HEK293 (cell line): ENCODE measurements at regions not wholly inside any gene's neighbourhood (a gene's known extent, or its start where the extent isn't known, plus 50 kb on each side); places are given as distances from the start of the nearest gene placed in this dataset.

ENCODE experiments used
- CTCF ChIA-PET: fragments of 350-600 bp; formaldehyde crosslinking; extraction: SDS; loops from one replicate; lab custom pipeline; 2021; ENCODE audit warnings: antibody characterized with exemption; lab: Yijun Ruan, JAX
- POLR2A ChIA-PET: fragments of 300-600 bp; formaldehyde crosslinking; extraction: SDS; loops from one replicate; lab custom pipeline; 2020; ENCODE audit warnings: antibody characterized with exemption, inconsistent platforms; lab: Yijun Ruan, JAX
- H3K27ac ChIP-seq: fragments of 200-500 bp; sonication (Bioruptor generic); 2 replicates; pipeline ENCODE4 v1.5.1; 2014; ENCODE audit warnings: low read depth, low read length, control low read depth, inconsistent platforms; ENCODE audit errors: extremely low read depth
- H3K36me3 ChIP-seq, 2 experiments: fragments of 200-500 bp in 1 of 2; sonication (Bioruptor generic) in 1 of 2; 1 replicate in 1 of 2; 2 replicates in 1 of 2; pipeline ENCODE4 v1.5.1; 2014 to 2017; ENCODE audit warnings: inconsistent platforms in 2 of 2, low read length in 2 of 2; ENCODE audit not compliant: control insufficient read depth in 2 of 2, insufficient read depth in 1 of 2
- H3K4me1 ChIP-seq: fragments of 200-500 bp; sonication (Bioruptor generic); 2 replicates; pipeline ENCODE4 v1.5.1; 2014; ENCODE audit warnings: mild to moderate bottlenecking, low read length, inconsistent platforms; ENCODE audit not compliant: control insufficient read depth, insufficient read depth
- H3K4me3 ChIP-seq: 2 replicates; pipeline ENCODE4 v1.5.1; 2011; ENCODE audit warnings: low read depth, mild to moderate bottlenecking, control low read depth, low read length, moderate library complexity
- H3K9me3 ChIP-seq: fragments of 200-500 bp; sonication (Bioruptor generic); 2 replicates; pipeline ENCODE4 v1.5.1; 2014; ENCODE audit warnings: low read depth, low read length, inconsistent platforms; ENCODE audit not compliant: control insufficient read depth, insufficient read depth
- EGR2 ChIP-seq: fragments of 450-650 bp; formaldehyde crosslinking; IDR thresholded peaks from 2 replicates; pipeline ENCODE4 v1.5.1; 2016; ENCODE audit warnings: low read depth, missing biosample characterization, missing genetic modification characterization
- FEZF1 ChIP-seq: fragments of 450-650 bp; formaldehyde crosslinking; IDR thresholded peaks from 2 replicates; pipeline ENCODE4 v1.5.1; 2016; ENCODE audit warnings: missing biosample characterization, missing genetic modification characterization
- HOXA7 ChIP-seq: sonication (generic); formaldehyde crosslinking; IDR thresholded peaks from 2 replicates; pipeline ENCODE4 v1.8.1; 2022; ENCODE audit warnings: missing genetic modification reagents, borderline replicate concordance
- PRDM1 ChIP-seq: fragments of 450-650 bp; formaldehyde crosslinking; IDR thresholded peaks from 2 replicates; pipeline ENCODE4; 2016; ENCODE audit warnings: missing biosample characterization, missing genetic modification characterization
- TRIM28 ChIP-seq: IDR thresholded peaks from 2 replicates; pipeline ENCODE4 v1.6.1; 2011; ENCODE audit warnings: low read length, control low read depth, borderline replicate concordance
- ZBTB48 ChIP-seq: fragments of 450-650 bp; formaldehyde crosslinking; IDR thresholded peaks from 2 replicates; pipeline ENCODE4 v1.5.1; 2016; ENCODE audit warnings: missing biosample characterization, missing genetic modification characterization
- ZFHX2 ChIP-seq: fragments of 450-650 bp; formaldehyde crosslinking; conservative IDR thresholded peaks from 2 replicates; pipeline ENCODE4 v1.5.1; 2016; ENCODE audit warnings: missing biosample characterization, missing genetic modification characterization
- ZNF132 ChIP-seq: fragments of 450-650 bp; formaldehyde crosslinking; IDR thresholded peaks from 2 replicates; pipeline ENCODE4 v1.5.1; 2017; ENCODE audit warnings: missing biosample characterization, missing genetic modification characterization, borderline replicate concordance
- ZNF133 ChIP-seq: fragments of 450-650 bp; formaldehyde crosslinking; IDR thresholded peaks from 2 replicates; pipeline ENCODE4 v1.5.1; 2016; ENCODE audit warnings: missing biosample characterization, missing genetic modification characterization
- ZNF157 ChIP-seq: fragments of 450-650 bp; formaldehyde crosslinking; IDR thresholded peaks from 2 replicates; pipeline ENCODE4 v1.5.1; 2016; ENCODE audit warnings: missing biosample characterization, missing genetic modification characterization
- ZNF23 ChIP-seq: fragments of 450-650 bp; formaldehyde crosslinking; IDR thresholded peaks from 2 replicates; pipeline ENCODE4 v1.5.1; 2016; ENCODE audit warnings: missing biosample characterization, missing genetic modification characterization, borderline replicate concordance
- ZNF248 ChIP-seq: fragments of 450-650 bp; formaldehyde crosslinking; IDR thresholded peaks from 2 replicates; pipeline ENCODE4 v1.5.1; 2017; ENCODE audit warnings: missing biosample characterization, missing genetic modification characterization
- ZNF311 ChIP-seq: fragments of 450-650 bp; formaldehyde crosslinking; IDR thresholded peaks from 2 replicates; pipeline ENCODE4 v1.5.1; 2017; ENCODE audit warnings: missing biosample characterization, missing genetic modification characterization, borderline replicate concordance
- ZNF514 ChIP-seq: fragments of 450-650 bp; formaldehyde crosslinking; IDR thresholded peaks from 2 replicates; pipeline ENCODE4 v1.5.1; 2016; ENCODE audit warnings: missing biosample characterization, missing genetic modification characterization
- ZNF521 ChIP-seq: fragments of 450-650 bp; formaldehyde crosslinking; IDR thresholded peaks from 2 replicates; pipeline ENCODE4 v1.5.1; 2017; ENCODE audit warnings: missing biosample characterization, mild to moderate bottlenecking, missing genetic modification characterization
- ZNF530 ChIP-seq: fragments of 450-650 bp; formaldehyde crosslinking; IDR thresholded peaks from 2 replicates; pipeline ENCODE4 v1.5.1; 2016; ENCODE audit warnings: low read depth, missing biosample characterization, missing genetic modification characterization
- ZNF571 ChIP-seq: fragments of 450-650 bp; formaldehyde crosslinking; IDR thresholded peaks from 2 replicates; pipeline ENCODE4 v1.5.0; 2017; ENCODE audit warnings: missing biosample characterization, missing genetic modification characterization
- ZNF621 ChIP-seq: fragments of 450-650 bp; formaldehyde crosslinking; IDR thresholded peaks from 2 replicates; pipeline ENCODE4 v1.5.1; 2017; ENCODE audit warnings: missing biosample characterization, missing genetic modification characterization
- ZNF626 ChIP-seq: fragments of 450-650 bp; sonication (Bioruptor Pico); formaldehyde crosslinking; IDR thresholded peaks from 2 replicates; pipeline ENCODE4 v1.5.1; 2018; ENCODE audit warnings: missing biosample characterization, missing genetic modification characterization, inconsistent platforms
- ZNF654 ChIP-seq: fragments of 450-650 bp; formaldehyde crosslinking; IDR thresholded peaks from 2 replicates; pipeline ENCODE4 v1.5.1; 2016; ENCODE audit warnings: low read depth, missing biosample characterization, missing genetic modification characterization
- ZNF701 ChIP-seq: fragments of 450-650 bp; formaldehyde crosslinking; IDR thresholded peaks from 2 replicates; pipeline ENCODE4 v1.5.1; 2016; ENCODE audit warnings: missing biosample characterization, missing genetic modification characterization
- ZNF776 ChIP-seq: fragments of 450-650 bp; formaldehyde crosslinking; IDR thresholded peaks from 2 replicates; pipeline ENCODE4 v1.5.0; 2017; ENCODE audit warnings: missing biosample characterization, missing genetic modification characterization, borderline replicate concordance
- ZNF785 ChIP-seq: fragments of 450-650 bp; formaldehyde crosslinking; IDR thresholded peaks from 2 replicates; pipeline ENCODE4 v1.5.1; 2016; ENCODE audit warnings: missing biosample characterization, missing genetic modification characterization
- TF ChIP-seq, protein P1 (sequence below): fragments of 450-650 bp; formaldehyde crosslinking; IDR thresholded peaks from 2 replicates; pipeline ENCODE4 v1.5.1; 2017; ENCODE audit warnings: missing biosample characterization, missing genetic modification characterization
- TF ChIP-seq, protein P2 (sequence below): fragments of 450-650 bp; formaldehyde crosslinking; IDR thresholded peaks from 2 replicates; pipeline ENCODE4 v1.5.1; 2016; ENCODE audit warnings: missing biosample characterization, missing genetic modification characterization
- TF ChIP-seq, protein P3 (sequence below): fragments of 450-650 bp; formaldehyde crosslinking; IDR thresholded peaks from 2 replicates; pipeline ENCODE4 v1.5.1; 2016; ENCODE audit warnings: missing biosample characterization, missing genetic modification characterization, borderline replicate concordance

DNA sequence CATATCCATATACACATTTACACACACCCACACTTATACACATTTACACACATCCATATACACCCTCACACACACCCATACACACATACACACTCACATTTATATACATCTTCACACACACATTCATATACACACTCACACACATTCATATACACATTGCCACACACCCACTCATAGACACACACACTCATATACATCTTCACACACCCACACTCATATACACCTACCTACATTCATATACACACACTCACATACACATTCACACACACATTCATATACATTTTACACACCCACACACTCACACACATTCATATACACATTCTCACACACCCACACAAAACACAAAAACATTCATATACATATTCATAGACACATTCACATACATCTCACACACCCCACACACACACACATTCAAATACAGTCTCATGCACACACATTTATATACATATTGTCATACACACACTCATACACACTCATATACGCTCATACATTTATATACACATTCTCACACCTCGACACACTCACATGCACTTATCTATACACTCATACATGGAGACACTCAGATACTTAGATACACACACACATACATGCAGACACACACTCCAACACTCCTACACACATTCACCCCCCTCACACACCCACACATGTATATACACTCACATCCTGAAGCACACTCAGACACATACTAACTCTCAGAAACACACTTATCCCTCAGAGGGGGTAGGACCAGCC is 82.1 kb downstream of the MRPL14 start:
- CTCF ChIA-PET, result no interaction called here
- Histone ChIP-seq H3K36me3 (no peaks in the 10 kb centered on the region), H3K27ac (no peak overlapping the region), H3K4me3 (no peak overlapping the region), H3K4me1 (peaks cover 7% of the 10 kb centered on the region; the same call in 1 of the 2 replicates), H3K9me3 (no peaks in the 10 kb centered on the region)
- POLR2A ChIA-PET, result no interaction called here
- TF ChIP-seq ZNF311 (tag by site-specific recombination) (0 out of 2 replicates have a peak, but pooled peaks have one; percentile 29), EGR2 (tag by site-specific recombination) (peak; percentile 96), ZNF133 (tag by site-specific recombination) (no peak), ZNF514 (tag by site-specific recombination) (0 out of 2 replicates have a peak, but pooled peaks have one; percentile 10), ZNF521 (tag by site-specific recombination) (no peak), TRIM28 (no peak), ZNF701 (tag by site-specific recombination) (no peak), ZNF157 (tag by site-specific recombination) (0 out of 2 replicates have a peak, but pooled peaks have one; percentile 27), ZBTB48 (tag by site-specific recombination) (0 out of 2 replicates have a peak, but pooled peaks have one; percentile 14), ZNF248 (tag by site-specific recombination) (no peak), ZNF23 (tag by site-specific recombination) (peak; percentile 36; the same call in 1 of the 2 replicates), HOXA7 (CRISPR knock-in tag) (no peak), ZNF785 (tag by site-specific recombination) (peak; percentile 53; the same call in 1 of the 2 replicates), PRDM1 (tag by site-specific recombination) (no peak), FEZF1 (no peak), ZNF626 (tag by site-specific recombination) (no peak), ZNF132 (tag by site-specific recombination) (no peak), ZNF530 (tag by site-specific recombination) (0 out of 2 replicates have a peak, but pooled peaks have one; percentile 13), ZFHX2 (peak; percentile 98), ZNF776 (tag by site-specific recombination) (0 out of 2 replicates have a peak, but pooled peaks have one; percentile 44), ZNF654 (no peak), ZNF571 (tag by site-specific recombination) (0 out of 2 replicates have a peak, but pooled peaks have one; percentile 40), ZNF621 (tag by site-specific recombination) (no peak)
- TF ChIP-seq, protein P1, sequence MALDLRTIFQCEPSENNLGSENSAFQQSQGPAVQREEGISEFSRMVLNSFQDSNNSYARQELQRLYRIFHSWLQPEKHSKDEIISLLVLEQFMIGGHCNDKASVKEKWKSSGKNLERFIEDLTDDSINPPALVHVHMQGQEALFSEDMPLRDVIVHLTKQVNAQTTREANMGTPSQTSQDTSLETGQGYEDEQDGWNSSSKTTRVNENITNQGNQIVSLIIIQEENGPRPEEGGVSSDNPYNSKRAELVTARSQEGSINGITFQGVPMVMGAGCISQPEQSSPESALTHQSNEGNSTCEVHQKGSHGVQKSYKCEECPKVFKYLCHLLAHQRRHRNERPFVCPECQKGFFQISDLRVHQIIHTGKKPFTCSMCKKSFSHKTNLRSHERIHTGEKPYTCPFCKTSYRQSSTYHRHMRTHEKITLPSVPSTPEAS (tag by site-specific recombination), result peak; percentile 61; the same call in 1 of the 2 replicates
- TF ChIP-seq, protein P2, sequence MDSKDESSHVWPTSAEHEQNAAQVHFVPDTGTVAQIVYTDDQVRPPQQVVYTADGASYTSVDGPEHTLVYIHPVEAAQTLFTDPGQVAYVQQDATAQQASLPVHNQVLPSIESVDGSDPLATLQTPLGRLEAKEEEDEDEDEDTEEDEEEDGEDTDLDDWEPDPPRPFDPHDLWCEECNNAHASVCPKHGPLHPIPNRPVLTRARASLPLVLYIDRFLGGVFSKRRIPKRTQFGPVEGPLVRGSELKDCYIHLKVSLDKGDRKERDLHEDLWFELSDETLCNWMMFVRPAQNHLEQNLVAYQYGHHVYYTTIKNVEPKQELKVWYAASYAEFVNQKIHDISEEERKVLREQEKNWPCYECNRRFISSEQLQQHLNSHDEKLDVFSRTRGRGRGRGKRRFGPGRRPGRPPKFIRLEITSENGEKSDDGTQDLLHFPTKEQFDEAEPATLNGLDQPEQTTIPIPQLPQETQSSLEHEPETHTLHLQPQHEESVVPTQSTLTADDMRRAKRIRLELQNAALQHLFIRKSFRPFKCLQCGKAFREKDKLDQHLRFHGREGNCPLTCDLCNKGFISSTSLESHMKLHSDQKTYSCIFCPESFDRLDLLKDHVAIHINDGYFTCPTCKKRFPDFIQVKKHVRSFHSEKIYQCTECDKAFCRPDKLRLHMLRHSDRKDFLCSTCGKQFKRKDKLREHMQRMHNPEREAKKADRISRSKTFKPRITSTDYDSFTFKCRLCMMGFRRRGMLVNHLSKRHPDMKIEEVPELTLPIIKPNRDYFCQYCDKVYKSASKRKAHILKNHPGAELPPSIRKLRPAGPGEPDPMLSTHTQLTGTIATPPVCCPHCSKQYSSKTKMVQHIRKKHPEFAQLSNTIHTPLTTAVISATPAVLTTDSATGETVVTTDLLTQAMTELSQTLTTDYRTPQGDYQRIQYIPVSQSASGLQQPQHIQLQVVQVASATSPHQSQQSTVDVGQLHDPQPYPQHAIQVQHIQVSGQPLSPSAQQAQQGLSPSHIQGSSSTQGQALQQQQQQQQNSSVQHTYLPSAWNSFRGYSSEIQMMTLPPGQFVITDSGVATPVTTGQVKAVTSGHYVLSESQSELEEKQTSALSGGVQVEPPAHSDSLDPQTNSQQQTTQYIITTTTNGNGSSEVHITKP, result no peak
- TF ChIP-seq, protein P3, sequence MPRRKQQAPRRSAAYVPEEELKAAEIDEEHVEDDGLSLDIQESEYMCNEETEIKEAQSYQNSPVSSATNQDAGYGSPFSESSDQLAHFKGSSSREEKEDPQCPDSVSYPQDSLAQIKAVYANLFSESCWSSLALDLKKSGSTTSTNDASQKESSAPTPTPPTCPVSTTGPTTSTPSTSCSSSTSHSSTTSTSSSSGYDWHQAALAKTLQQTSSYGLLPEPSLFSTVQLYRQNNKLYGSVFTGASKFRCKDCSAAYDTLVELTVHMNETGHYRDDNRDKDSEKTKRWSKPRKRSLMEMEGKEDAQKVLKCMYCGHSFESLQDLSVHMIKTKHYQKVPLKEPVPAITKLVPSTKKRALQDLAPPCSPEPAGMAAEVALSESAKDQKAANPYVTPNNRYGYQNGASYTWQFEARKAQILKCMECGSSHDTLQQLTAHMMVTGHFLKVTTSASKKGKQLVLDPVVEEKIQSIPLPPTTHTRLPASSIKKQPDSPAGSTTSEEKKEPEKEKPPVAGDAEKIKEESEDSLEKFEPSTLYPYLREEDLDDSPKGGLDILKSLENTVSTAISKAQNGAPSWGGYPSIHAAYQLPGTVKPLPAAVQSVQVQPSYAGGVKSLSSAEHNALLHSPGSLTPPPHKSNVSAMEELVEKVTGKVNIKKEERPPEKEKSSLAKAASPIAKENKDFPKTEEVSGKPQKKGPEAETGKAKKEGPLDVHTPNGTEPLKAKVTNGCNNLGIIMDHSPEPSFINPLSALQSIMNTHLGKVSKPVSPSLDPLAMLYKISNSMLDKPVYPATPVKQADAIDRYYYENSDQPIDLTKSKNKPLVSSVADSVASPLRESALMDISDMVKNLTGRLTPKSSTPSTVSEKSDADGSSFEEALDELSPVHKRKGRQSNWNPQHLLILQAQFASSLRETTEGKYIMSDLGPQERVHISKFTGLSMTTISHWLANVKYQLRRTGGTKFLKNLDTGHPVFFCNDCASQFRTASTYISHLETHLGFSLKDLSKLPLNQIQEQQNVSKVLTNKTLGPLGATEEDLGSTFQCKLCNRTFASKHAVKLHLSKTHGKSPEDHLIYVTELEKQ (tag by site-specific recombination), result no peak
